Adrenal gland (tissue), 5 donors: ENCODE measurements at regions not wholly inside any gene's neighbourhood (a gene's known extent, or its start where the extent isn't known, plus 50 kb on each side); places are given as distances from the start of the nearest gene placed in this dataset.

Experiments used
- POLR2A ChIP-seq, 2 donors: fragments of 450-650 bp; IDR thresholded peaks; one replicate each; pipeline ENCODE4 v1.6.1; 2017; ENCODE audit warnings: antibody characterized with exemption in 2 of 2, mild to moderate bottlenecking in 2 of 2, moderate library complexity in 1 of 2
- TF ChIP-seq, protein P1 (sequence below), 6 experiments: fragments of 450-650 bp in 4 of 6; fragments of 200-600 bp in 2 of 6; sonication (generic) in 1 of 6; IDR thresholded peaks; 1 replicate in 5 of 6; 2 replicates in 1 of 6; pipeline versions ENCODE4 v1.5.1 to v1.8.0; 2016 to 2021; ENCODE audit warnings: antibody characterized with exemption in 6 of 6, mild to moderate bottlenecking in 2 of 6, moderate library complexity in 1 of 6
- donor health status: DM: no; HTN: no; CAD: no.

DNA sequence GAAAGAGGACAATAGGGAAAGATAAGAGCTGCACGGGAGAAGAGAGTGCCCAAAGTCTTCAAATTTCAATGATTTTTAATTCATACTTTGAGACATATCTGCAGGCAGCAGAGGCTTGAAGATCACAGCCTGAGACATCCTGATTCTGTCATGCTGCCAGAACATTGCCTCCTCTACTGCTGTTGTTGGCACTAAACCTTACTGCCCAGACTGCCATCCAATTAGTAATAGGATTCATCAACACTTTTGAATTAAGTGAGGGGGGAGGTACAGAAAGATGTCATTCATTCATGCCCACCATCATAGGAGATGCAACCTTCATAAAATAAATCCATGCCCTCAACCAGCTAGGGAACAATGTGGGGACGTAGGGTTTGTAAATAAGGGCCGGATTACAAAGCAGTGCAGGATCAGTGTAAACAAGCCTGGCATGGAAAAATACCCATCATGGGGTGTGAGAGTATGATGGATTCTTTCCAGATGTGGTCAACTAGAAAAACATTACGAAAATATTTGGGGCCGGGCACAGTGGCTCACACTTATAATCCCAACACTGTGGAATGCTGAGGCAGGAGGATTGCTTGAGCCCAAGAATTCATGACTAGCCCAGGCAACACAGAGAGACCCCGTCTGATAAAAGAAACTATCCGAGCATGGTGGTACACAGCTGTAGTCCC, 122.1 kb upstream of the DAPK1 start:
- TF ChIP-seq, protein P1, sequence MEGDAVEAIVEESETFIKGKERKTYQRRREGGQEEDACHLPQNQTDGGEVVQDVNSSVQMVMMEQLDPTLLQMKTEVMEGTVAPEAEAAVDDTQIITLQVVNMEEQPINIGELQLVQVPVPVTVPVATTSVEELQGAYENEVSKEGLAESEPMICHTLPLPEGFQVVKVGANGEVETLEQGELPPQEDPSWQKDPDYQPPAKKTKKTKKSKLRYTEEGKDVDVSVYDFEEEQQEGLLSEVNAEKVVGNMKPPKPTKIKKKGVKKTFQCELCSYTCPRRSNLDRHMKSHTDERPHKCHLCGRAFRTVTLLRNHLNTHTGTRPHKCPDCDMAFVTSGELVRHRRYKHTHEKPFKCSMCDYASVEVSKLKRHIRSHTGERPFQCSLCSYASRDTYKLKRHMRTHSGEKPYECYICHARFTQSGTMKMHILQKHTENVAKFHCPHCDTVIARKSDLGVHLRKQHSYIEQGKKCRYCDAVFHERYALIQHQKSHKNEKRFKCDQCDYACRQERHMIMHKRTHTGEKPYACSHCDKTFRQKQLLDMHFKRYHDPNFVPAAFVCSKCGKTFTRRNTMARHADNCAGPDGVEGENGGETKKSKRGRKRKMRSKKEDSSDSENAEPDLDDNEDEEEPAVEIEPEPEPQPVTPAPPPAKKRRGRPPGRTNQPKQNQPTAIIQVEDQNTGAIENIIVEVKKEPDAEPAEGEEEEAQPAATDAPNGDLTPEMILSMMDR (IDR thresholded peaks at IDR 0.05) = no peak
- TF ChIP-seq POLR2A (IDR thresholded peaks at IDR 0.05) = no peak
